Tibial nerve (tissue), 4 donors: ENCODE measurements at regions not wholly inside any gene's neighbourhood (a gene's known extent, or its start where the extent isn't known, plus 50 kb on each side); places are given as distances from the start of the nearest gene placed in this dataset.
"Not testable (repeated sequence)": the region's sequence is repeated elsewhere in the genome, so short reads cannot be mapped to it uniquely, and the experiment has no call there.

Experiments
- DNase-seq, 2 donors: peaks; one replicate each; pipeline ENCODE4 v3.0.0-alpha.2; 2019; ENCODE audit warnings: low spot score in 2 of 2
- H3K27ac ChIP-seq, 4 donors: fragments of 200-600 bp; sonication (generic) in 3 of 4; one replicate each; pipeline ENCODE4 v1.5.1; 2017 to 2019; ENCODE audit warnings: mild to moderate bottlenecking in 1 of 4
- H3K27me3 ChIP-seq, 2 donors: fragments of 200-600 bp; sonication (generic) in 1 of 2; one replicate each; pipeline versions ENCODE4 v1.5.1 to v1.6.0; 2017 to 2019
- H3K36me3 ChIP-seq, 3 donors: fragments of 200-600 bp; sonication (generic); one replicate each; pipeline ENCODE4 v1.5.1; 2018 to 2019
- H3K4me1 ChIP-seq, 4 donors: fragments of 200-600 bp; sonication (generic) in 3 of 4; one replicate each; pipeline ENCODE4 v1.5.1; 2017 to 2019
- H3K4me3 ChIP-seq, 4 donors: fragments of 200-600 bp; sonication (generic) in 3 of 4; one replicate each; pipeline ENCODE4 v1.5.1; 2017 to 2019; ENCODE audit warnings: mild to moderate bottlenecking in 1 of 4, moderate library complexity in 1 of 4
- H3K9me3 ChIP-seq, 4 donors: fragments of 200-600 bp; sonication (generic) in 3 of 4; one replicate each; pipeline ENCODE4 v1.5.1; 2017 to 2019
- CTCF ChIP-seq, 5 experiments: fragments of 200-600 bp in 3 of 5; fragments of 450-650 bp in 2 of 5; sonication (generic) in 3 of 5; IDR thresholded peaks; one replicate each; pipeline ENCODE4 v1.5.1; 2016 to 2019; ENCODE audit warnings: antibody characterized with exemption in 5 of 5, mild to moderate bottlenecking in 3 of 5, moderate library complexity in 2 of 5
- EP300 ChIP-seq, 2 donors: sonication (generic); formaldehyde crosslinking; IDR thresholded peaks; one replicate each; pipeline ENCODE4 v1.6.1; 2017; ENCODE audit warnings: antibody characterized with exemption in 2 of 2, mild to moderate bottlenecking in 1 of 2
- POLR2A ChIP-seq, 2 donors: fragments of 450-650 bp; IDR thresholded peaks; one replicate each; pipeline ENCODE4 v1.6.1; 2017; ENCODE audit warnings: antibody characterized with exemption in 2 of 2, mild to moderate bottlenecking in 2 of 2, moderate library complexity in 2 of 2
- WGBS, 2 donors: methylation state at CpG; one replicate each; pipeline ENCODE4 v1.1.5; 2018; 5-methylcytosine and 5-hydroxymethylcytosine counted together

- H3K27me3 ChIP-seq = no peaks in the 10 kb centered on the region
- H3K4me3 ChIP-seq = no peak overlapping the region
- no peak for DNase-seq
- H3K9me3 ChIP-seq = no peaks in the 10 kb centered on the region
- TF ChIP-seq EP300 (IDR thresholded peaks at IDR 0.05) = no peak
- TF ChIP-seq POLR2A (IDR thresholded peaks at IDR 0.05) = no peak
- no peak for TF ChIP-seq CTCF (IDR thresholded peaks at IDR 0.05)
- H3K27ac ChIP-seq = no peak overlapping the region
- no peaks in the 10 kb centered on the region for H3K36me3 ChIP-seq
- 69 to 78% methylated on average over 8 of the region's 8 CpGs for WGBS, 2 donors
- H3K4me1 ChIP-seq = peaks cover 0 to 1% (median 0%) of the 10 kb centered on the region in 4 donors
Observed at GRCh38 chr2:16025211-16025875, 85.0 kb downstream of the MYCN start.

GRCh38 chr2:16024628-16025027 lies 84.3 kb downstream of the MYCN start:
- H3K4me1 ChIP-seq, DNase-seq, H3K36me3 ChIP-seq, H3K4me3 ChIP-seq, H3K27me3 ChIP-seq, H3K27ac ChIP-seq, H3K9me3 ChIP-seq: not testable (repeated sequence)
- 80 to 88% methylated on average over 8 of the region's 8 CpGs for WGBS, 2 donors

- Histone ChIP-seq H3K9me3 (no peaks in the 10 kb centered on the region), H3K27ac (no peak overlapping the region), H3K4me1 (peaks cover 0 to 4% (median 0%) of the 10 kb centered on the region in 4 donors), H3K4me3 (no peak overlapping the region), H3K36me3 (no peaks in the 10 kb centered on the region), H3K27me3 (no peaks in the 10 kb centered on the region)
- WGBS, 2 donors = 62 to 74% methylated on average over 5 of the region's 5 CpGs
- no peak for TF ChIP-seq POLR2A (IDR thresholded peaks at IDR 0.05)
- no peak for DNase-seq
Observed at GRCh38 chr2:16023506-16024360, 83.4 kb downstream of the MYCN start.

GRCh38 chr2:16022548-16023240 lies 82.3 kb downstream of the MYCN start:
- Histone ChIP-seq H3K4me3 (no peak overlapping the region), H3K4me1 (peaks cover 0 to 4% (median 0%) of the 10 kb centered on the region in 4 donors), H3K27ac (no peak overlapping the region), H3K27me3 (no peaks in the 10 kb centered on the region), H3K9me3 (no peaks in the 10 kb centered on the region), H3K36me3 (no peaks in the 10 kb centered on the region)
- WGBS, 2 donors = 76 to 78% methylated on average over 6 of the region's 6 CpGs
- no peak for TF ChIP-seq EP300 (IDR thresholded peaks at IDR 0.05)
- TF ChIP-seq POLR2A (IDR thresholded peaks at IDR 0.05) = no peak
- TF ChIP-seq CTCF (IDR thresholded peaks at IDR 0.05) = no peak
- DNase-seq = no peak

- H3K9me3 ChIP-seq = no peaks in the 10 kb centered on the region
- WGBS, 2 donors = 54 to 59% methylated on average over 4 of the region's 4 CpGs
- no peaks in the 10 kb centered on the region for H3K36me3 ChIP-seq
- TF ChIP-seq POLR2A (IDR thresholded peaks at IDR 0.05) = no peak
- TF ChIP-seq CTCF (IDR thresholded peaks at IDR 0.05) = no peak
- no peak for TF ChIP-seq EP300 (IDR thresholded peaks at IDR 0.05)
- H3K27me3 ChIP-seq = no peaks in the 10 kb centered on the region
- H3K27ac ChIP-seq = no peak overlapping the region
- H3K4me3 ChIP-seq = no peak overlapping the region
- peaks cover 0 to 4% (median 0%) of the 10 kb centered on the region in 4 donors for H3K4me1 ChIP-seq
- no peak for DNase-seq
Observed at GRCh38 chr2:16021611-16022363, 81.4 kb downstream of the MYCN start.
